ENCODE measurements at regions not wholly inside any gene's neighbourhood (a gene's known extent, or its start where the extent isn't known, plus 50 kb on each side); places are given as distances from the start of the nearest gene placed in this dataset.

DNA sequence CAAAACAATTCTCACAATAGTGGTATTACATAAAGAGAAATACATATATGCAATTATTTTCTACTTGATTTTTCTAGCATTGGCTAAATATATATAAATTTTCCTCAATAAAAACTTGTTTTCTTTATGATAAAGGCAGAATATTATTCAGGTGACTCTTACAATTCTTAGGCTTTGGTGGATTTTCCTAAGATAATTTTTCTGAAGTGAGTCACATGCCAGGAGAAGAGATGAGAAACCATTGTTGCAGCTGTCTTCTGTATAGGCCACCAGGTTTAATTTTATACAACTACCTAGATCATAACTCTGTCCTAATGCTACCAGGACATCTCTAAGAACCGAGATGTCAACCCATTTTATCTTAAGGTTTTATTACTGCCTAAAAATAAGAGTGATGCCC, 552.4 kb upstream of the CDH2 start:
- TF ChIP-seq EZH2 (IDR thresholded peaks at IDR 0.05; ENCODE audit: borderline replicate concordance, insufficient read depth, low read depth, low read length, poor library complexity, severe bottlenecking): no peak
- TF ChIP-seq, protein P1, sequence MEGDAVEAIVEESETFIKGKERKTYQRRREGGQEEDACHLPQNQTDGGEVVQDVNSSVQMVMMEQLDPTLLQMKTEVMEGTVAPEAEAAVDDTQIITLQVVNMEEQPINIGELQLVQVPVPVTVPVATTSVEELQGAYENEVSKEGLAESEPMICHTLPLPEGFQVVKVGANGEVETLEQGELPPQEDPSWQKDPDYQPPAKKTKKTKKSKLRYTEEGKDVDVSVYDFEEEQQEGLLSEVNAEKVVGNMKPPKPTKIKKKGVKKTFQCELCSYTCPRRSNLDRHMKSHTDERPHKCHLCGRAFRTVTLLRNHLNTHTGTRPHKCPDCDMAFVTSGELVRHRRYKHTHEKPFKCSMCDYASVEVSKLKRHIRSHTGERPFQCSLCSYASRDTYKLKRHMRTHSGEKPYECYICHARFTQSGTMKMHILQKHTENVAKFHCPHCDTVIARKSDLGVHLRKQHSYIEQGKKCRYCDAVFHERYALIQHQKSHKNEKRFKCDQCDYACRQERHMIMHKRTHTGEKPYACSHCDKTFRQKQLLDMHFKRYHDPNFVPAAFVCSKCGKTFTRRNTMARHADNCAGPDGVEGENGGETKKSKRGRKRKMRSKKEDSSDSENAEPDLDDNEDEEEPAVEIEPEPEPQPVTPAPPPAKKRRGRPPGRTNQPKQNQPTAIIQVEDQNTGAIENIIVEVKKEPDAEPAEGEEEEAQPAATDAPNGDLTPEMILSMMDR (IDR thresholded peaks at IDR 0.05): no peak

Data from B cell (primary cell).